ENCODE measurements at regions not wholly inside any gene's neighbourhood (a gene's known extent, or its start where the extent isn't known, plus 50 kb on each side); places are given as distances from the start of the nearest gene placed in this dataset.
"Not testable (repeated sequence)": the region's sequence is repeated elsewhere in the genome, so short reads cannot be mapped to it uniquely, and the experiment has no call there.

DNA sequence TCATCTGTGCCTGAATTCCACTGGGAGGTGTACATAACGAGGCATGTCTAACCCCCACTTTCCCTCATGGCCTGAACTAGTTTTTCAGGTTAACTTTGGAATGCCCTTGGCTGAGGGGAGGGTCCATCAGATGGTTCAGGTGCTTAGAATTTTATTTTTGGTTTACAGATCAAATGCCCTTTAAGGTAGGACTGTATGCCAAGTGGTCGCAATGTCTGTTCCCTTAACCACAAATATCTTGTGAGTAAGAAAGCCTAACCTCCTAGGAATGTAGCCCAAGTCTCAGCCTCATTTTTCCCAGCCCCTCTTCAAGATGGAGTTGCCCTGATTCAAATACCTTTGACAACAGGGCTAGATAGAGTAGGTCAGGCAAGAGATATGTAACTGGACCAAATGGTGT lies 78.4 kb downstream of the RNASET2 start:
- DNase-seq = no peak

- DNase-seq = no peak
Observed at GRCh38 chr6:166877349-166877748, 79.0 kb downstream of the RNASET2 start.

DNA sequence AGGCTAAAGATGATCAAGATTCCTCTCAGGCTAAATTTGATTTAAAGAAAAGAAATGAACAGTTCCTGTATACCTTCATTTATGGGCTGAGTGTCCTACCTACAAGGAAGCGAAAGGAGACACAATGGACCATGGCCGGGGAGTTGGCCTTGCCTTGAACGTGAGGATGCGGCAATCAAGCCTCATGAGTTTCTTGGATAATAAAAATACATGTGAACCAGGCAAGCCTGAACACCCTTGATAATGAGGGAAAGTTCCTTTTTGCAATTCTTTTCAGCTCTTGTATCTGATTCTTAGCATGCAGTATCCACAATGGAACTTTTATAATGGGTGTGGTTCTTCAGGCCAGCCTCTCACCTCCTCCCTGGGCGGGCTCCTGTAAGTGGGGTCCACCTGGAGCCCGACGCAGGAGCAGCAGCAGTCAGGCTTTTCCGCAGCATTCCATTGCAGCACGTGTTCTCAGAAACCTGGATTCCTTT lies 83.8 kb downstream of the RNASET2 start:
- no peak for DNase-seq

- DNase-seq = no peak
Observed at GRCh38 chr6:166870602-166871208, 85.6 kb downstream of the RNASET2 start.

- no peak for DNase-seq
Observed at GRCh38 chr6:166866839-166867637, 89.3 kb downstream of the RNASET2 start.

DNA sequence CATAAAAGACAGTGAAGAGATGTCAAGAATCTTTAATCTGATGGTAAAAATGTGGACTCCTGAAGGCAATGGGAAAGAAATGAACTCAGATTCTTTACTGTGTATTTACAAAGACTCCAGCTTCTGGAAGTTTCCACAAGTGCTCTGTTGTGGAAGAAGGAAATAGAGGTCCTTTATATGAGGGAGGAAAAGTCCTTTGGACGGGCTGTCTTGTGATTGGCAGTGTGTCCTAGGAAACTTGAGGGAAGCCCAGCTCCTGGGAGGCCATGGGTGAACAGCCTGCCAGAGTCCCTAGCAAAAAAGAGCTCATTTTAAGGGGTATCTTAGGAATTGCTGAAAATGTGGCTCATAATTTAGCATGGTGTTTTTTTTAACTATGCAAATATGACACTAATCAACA lies 92.0 kb downstream of the RNASET2 start:
- no peak for DNase-seq

GRCh38 chr6:166862978-166863530 lies 93.3 kb downstream of the RNASET2 start:
- DNase-seq = no peak

DNA sequence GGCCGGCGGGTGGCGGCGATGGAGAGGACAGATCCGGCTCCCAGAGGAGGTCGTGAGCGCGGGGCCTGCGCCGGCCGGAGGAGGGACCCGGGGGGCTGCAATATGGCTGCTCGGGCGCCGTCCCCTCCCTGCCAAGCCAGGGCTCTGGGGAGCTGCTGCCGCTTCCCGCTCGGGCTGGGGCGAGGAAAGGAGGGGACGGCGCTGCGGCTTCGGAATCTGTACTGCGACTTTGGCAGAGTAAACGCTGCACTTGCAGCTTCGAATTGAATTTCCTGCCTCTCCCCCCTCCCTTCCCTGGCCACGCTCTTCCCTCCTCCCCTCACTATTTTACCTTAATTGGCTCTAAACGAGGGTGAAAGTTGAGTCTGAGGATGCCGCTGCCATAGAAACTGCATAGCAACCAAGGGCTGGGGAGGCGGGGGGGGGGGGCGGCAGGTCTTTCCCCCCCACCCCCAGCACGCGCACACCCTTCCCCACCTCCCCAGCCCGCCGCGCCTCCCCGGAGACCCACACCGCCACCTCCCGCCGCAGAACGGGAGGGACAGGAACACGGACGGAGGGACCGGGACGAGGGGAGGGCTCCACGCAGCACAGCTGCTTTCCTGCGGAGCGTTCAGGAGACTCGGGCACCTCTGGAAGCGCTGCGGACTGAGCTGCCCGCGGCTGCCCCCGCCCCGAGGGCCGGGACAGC lies 93.9 kb downstream of the RNASET2 start:
- no peak for DNase-seq

GRCh38 chr6:166861961-166862286 lies 94.4 kb downstream of the RNASET2 start:
- DNase-seq = no peak

- DNase-seq = no peak
Observed at GRCh38 chr6:166861304-166861703, 95.0 kb downstream of the RNASET2 start.

DNA sequence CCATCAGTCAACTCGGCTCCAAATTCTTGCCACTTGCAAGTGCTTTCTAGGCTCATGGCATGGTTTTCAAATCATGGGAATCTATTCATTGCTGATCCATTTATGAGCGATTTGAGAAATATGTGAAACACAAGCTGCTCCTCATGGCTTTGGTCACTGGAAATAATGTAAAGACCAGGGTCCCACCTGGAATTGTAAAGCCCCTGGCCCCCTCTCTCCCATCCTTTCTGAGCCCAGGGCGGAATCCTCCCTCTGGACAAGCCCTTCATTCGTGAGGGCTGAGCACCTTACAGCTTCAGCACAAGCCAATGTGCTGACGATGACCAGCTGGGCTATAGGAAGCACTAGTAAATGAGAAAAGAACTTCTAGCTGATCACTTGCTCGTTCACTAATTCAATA lies 96.0 kb downstream of the RNASET2 start:
- DNase-seq = no peak

DNA sequence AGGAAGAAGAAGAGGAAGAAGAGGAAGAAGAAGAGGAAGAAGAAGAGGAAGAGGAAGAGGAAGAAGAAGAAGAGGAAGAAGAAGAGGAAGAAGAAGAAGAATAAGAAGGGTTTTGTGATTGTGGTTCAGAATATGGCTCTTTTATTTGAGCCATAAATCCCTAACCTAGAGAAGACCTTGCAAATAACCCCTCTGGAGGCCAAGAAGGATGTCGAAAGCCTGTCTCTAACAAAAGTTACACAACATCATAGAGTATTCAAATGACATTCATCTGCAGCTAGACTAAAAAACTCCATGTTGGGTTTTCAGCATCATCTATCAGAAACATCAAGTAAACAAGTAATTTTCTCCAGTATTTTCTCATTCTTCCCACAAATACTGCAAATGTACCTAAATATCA lies 100.9 kb downstream of the RNASET2 start:
- DNase-seq = no peak

GRCh38 chr6:166853371-166854325 lies 102.7 kb downstream of the RNASET2 start:
- no peak for DNase-seq

- no peak for DNase-seq
Observed at GRCh38 chr6:166852451-166852975, 103.8 kb downstream of the RNASET2 start.

DNA sequence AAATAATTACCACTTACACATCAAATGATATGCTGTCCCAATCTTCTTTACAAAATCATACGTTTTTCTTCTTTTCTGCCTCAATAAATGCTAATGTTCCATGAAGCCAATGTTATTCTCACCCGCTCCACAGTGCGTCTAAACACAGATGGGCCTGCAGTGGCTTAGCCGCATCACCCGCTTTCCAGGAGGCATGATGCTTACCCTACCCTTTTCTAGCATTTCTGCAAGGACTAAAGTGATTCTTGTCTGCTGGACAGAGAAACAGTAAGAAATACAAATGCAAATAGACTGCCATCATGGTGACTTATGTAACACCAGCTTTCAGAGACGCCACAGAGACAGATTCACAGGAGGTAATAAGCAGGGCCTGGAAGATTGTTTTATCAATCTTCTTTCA lies 104.4 kb downstream of the RNASET2 start:
- DNase-seq = no peak

GRCh38 chr6:166851426-166851825 lies 104.9 kb downstream of the RNASET2 start:
- DNase-seq = no peak

DNA sequence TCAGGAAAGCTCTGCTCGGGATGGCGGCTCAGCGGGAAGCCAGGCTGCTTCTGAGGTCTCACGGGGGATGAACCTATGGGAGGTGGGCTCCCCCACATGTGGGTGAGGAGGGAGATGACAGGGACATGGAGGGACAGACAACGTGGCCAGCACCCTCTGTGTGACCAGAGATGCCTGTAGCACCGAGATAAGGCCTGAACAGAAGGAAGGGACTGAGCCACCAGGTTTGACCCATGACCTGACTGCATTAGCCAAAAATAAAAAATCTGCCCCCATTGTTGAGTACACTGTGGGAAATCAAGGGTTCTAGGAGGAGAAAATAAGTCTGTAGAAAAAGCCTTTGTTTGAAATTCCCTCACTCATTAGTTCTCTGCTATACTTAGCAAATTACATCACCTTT lies 105.7 kb downstream of the RNASET2 start:
- DNase-seq = no peak

GRCh38 chr6:166849749-166850183 lies 106.6 kb downstream of the RNASET2 start:
- no peak for DNase-seq

DNA sequence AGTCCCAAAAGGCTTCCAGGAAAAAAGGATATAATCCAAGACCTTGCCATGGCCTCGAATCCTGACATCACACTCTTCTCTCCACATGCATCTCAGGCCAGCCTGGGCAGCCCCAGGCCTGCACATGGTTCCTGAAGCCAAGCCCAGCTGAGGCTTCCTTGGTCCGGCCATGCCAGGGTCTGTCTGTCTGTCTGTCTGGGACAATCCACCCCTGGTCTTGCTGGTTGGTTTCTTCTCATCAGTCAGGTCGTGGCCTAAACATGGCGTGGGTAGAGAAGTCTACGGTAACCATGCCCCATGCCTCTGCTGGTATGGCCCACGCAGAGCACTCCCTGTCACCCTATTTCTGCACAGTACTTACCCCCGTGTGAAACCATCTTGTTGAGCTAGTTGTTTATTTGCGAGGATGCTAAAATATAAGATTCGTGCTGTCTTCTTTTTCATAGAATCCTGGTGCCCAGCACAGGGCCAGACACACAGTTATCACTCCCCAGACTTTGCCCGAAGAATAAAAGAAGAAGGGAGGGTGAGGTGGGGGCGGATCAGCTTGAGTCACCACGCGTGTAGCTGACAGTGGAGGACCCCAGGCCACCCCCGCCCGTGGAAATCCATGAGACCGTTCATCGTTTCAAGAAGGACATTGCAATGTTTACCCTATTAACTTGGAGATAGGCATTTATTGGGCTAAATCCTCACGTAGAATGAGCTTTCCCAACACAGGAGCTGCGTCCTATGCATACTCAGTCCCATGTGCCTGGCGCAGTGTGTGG lies 107.2 kb downstream of the RNASET2 start:
- no peak for DNase-seq

DNA sequence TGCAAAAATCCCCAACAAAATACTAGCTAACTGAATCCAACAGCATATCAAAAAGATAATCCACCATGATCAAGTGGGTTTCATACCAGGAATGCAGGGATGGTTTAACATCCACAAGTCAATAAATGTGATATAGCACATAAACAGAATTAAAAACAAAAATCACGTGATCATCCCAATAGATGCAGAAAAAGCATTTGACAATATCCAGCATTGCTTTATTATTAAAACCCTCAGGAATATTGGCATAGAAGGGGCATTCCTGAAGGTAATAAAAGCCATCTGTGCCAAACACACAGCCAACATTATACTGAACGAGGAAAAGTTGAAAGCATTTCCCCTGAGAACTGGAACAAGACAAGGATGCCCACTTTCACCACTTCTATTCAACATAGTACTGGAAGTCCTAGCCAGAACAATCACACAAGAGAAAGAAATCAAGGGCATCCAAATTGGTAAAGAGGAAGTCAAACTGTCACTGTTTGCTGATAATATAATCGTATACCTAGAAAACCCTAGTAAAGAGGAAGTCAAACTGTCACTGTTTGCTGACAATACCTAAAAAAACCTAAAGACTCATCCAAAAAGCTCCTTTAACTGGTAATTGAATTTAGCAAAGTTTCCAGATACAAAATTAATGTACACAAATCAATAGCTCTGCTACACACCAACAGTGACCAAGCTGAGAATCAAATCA lies 109.8 kb downstream of the RNASET2 start:
- DNase-seq = not testable (repeated sequence)

- DNase-seq = no peak
Observed at GRCh38 chr6:166842607-166843006, 113.7 kb downstream of the RNASET2 start.

Measured in NK-92 treated with Interleukin-12 subunit alpha and Interleukin-12 subunit beta, amount 100 ng/mL, for 24 hours (cell line).